ENCODE measurements at regions not wholly inside any gene's neighbourhood (a gene's known extent, or its start where the extent isn't known, plus 50 kb on each side); places are given as distances from the start of the nearest gene placed in this dataset.

- no peak for DNase-seq
These were observed 147.6 kb upstream of the C1orf174 start for GRCh38 chr1:4047666-4048065.

GRCh38 chr1:4048076-4048475 lies 148.0 kb upstream of the C1orf174 start:
- DNase-seq, result no peak

GRCh38 chr1:4048921-4049320 lies 148.8 kb upstream of the C1orf174 start:
- DNase-seq, result no peak

DNA sequence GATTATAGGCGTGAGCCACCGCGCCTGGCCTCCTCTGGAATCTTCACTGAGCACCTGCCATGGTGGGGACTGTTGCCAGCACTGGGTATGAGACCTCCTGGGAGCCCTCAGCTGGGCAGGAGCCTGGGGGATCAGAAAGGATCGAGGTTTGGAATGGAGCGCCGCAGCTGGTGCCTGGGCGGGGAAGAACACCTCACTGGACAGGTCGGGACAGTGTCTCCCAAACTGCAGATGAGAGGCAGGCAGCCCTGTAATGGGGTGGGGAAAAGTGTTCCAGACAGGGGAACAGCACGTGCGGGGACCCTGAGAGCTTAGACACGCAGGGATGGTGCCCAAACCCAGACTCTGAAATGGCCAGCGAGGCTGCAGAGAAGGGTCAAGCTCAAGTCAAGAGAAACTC lies 150.9 kb upstream of the C1orf174 start:
- DNase-seq, result no peak

- no peak for DNase-seq
These were observed 152.6 kb upstream of the C1orf174 start for GRCh38 chr1:4052657-4053056.

DNA sequence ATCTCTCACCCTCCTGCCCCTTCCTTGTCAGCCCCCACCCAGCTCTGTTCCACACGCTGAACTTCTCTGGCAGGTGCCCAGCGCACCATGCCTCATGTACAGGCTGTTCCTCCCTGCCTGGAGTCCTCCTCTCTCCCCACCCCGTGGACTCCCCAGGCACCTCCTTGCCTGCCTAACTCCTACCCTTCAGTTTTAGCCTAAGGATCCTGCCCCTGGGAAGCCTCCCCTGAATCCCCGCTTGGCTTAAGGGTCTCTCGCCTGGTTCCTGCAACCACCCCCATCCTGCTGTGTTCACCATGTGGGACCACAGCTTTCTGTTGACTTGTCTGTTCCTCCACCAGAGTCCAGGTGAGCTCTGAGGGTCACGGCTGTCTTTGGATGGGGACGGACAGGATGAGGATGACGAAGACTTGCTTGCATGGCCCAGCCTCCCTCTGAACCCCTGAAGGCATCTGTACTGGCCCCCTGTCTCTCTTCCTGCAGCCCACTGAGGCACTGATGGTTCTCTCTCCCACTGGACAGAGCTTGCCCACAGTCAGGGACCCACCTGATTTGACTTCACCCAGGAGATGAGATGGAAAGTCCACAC lies 153.2 kb upstream of the C1orf174 start:
- no peak for DNase-seq

- DNase-seq, result no peak
These were observed 153.7 kb upstream of the C1orf174 start for GRCh38 chr1:4053774-4054173.

DNA sequence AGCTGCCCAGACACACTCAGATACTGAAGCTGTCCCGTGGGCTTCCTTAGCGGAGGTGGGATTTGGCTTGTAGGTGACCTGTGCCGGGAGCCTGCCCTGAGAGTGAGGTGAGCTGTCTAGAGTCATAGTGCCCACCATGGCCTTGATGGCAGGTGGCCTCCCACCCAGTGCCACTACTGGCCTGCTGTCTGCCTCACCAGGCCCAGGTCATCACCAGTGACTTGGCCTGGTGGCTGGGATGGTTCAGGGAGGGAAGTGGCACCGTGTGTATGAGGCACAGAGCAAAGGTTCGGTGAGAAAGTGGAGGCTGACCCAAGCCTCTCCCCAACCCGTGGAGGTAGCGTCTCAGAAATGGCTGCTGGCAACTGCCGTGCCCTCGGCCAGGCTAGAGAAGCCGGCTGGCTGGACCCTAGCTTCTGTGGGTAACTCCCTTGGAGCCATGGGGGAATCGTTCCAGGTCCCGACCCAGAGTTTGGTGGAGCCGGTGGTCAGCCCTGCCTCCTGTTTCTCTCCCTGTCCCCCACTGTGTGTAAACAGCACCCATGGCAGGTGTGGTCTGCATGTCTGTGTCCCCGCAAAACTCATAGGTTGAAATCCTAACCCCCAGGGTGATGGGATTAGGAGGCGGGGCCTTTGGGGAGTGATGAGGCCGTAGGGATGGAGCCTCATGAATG lies 155.4 kb upstream of the C1orf174 start:
- DNase-seq, result no peak

- no peak for DNase-seq
These were observed 156.3 kb upstream of the C1orf174 start for GRCh38 chr1:4056422-4056821.

DNA sequence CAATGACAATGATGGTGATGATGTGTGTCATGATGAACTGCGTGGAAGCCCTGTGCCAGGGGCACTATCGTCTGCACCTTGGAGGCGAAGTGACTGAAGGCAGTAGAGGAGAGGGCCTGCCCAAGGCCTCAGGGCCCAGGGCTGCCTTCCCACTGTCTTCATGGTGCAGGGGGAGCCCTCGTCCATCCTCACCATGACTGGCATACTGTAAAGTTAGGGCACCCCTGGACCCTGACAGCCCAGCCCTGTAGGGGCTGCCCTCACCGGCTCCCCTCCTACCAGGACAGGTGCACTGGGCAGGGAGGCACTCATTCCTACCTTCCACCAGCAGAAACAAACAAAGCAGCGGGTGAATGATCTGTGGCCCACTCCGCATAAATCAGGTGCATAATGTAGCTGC lies 156.9 kb upstream of the C1orf174 start:
- no peak for DNase-seq

- no peak for DNase-seq
These were observed 157.5 kb upstream of the C1orf174 start for GRCh38 chr1:4057603-4058002.

GRCh38 chr1:4058122-4058521 lies 158.1 kb upstream of the C1orf174 start:
- DNase-seq, result no peak

DNA sequence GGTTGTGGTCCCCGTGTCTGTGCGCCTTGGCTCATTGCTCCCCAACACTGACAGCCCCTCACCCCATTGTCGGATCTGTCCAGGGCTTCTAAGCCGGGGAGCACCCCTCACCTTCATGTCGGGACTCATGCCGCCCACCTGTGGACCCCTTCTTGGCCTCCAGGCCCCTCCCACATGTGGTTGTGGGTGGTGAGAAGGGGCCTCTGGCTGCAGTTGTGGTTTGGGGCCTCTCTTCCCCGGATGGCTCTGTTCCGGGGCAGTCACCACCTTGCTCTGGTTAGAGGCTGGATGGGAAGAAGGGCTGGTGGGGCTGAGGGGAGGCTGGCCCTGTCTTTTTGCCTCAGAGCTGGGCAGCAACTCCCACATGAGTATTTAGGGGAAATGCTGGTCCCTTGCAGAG lies 158.6 kb upstream of the C1orf174 start:
- DNase-seq, result no peak

DNA sequence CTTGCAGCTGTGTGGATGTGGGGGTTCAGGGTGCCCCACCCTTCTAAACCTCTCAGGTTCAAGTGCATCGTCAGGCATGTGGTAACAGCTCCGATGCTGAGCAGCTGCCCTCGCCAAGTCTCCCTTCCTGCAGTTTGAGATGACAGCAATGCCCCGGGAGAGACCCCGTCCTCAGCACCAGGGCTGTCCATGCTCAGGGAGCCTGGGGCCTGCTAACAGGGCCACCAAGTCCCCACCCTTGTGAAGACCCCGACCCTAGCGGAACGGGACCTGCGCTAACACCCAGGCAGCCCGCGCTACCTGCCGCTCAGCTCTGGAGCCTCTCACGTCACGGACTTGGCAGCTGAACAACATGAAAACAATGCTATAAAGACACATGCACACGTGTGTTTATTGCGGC lies 159.2 kb upstream of the C1orf174 start:
- DNase-seq, result no peak

DNA sequence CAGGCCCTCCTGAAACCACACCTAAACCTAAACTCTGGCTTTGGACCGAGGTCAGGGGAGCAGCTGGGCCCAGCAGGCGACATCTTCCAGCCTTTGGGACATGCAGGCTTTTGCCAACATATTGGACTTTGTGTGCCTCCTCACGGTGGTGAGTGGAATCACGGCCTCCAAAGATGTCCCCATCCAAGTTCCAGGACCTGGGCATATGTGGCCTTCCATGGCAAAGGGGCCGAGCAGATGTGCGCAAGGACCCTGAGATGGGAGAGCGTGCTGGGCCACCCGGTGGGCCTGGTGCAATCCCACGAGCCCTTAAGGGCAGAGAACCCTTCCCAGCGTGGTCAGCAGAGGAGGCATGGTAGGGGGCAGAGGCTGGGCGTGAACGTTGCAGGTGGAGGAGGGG lies 160.8 kb upstream of the C1orf174 start:
- no peak for DNase-seq

GRCh38 chr1:4061521-4062031 lies 161.5 kb upstream of the C1orf174 start:
- no peak for DNase-seq

DNA sequence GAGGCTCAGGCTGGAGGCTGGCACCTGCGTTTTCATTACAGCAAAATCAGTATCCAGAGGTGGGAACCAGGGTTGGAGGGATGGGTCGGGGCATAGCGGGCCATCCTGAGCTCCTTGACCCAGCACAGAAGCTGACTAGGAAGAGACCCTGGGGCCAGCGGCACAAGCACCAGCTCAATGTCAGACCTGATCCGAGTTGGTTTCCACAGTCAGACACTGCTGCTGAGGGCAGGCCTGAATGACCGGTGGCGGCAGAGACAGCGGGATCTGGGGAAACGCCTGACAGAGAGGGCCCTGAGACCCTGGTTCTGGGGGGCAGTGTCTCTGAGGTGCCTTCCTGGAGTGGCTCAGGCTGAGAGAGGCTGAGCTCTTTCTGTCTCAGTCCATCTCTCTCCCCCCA lies 162.0 kb upstream of the C1orf174 start:
- DNase-seq, result no peak

DNA sequence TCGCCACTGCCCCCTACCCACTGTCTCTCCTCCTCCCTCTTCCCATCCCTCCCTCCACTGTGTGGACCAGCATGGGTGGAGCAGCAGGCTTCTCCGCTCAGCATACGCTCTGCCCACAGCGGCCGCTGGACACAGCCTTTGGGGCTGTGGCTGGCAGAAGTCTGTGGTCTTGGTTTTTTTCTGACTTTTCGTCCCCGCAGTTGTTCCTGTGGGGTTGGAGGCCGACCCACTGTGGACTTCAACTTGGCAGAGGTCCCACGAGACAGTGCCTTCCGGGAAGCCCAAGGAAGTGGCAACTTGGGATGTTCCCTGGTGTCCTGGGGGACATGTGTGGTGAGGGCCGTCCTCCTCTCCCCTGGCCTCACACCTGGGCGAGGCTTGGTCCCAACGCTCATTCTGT lies 162.5 kb upstream of the C1orf174 start:
- no peak for DNase-seq

GRCh38 chr1:4062992-4063391 lies 162.9 kb upstream of the C1orf174 start:
- no peak for DNase-seq

DNA sequence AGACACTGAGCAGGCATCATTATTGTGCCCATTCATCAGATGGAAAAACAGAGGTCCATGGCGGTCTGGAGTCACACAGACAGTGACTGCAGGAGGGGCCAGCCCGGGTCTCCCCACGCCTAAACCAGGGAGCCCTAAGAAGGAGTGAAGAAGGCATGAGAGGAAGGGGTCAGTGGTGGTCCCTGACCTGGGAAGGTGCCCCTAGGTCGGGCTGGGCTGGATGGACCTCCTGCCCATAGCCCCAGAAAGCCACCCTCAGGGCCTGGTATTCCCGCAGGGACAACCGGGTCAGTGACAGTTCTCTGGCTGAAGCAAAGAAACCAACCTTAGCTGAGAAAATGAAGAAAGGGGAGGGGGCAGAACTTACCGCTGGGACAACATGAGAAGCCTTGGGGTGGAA lies 163.4 kb upstream of the C1orf174 start:
- DNase-seq, result no peak

DNA sequence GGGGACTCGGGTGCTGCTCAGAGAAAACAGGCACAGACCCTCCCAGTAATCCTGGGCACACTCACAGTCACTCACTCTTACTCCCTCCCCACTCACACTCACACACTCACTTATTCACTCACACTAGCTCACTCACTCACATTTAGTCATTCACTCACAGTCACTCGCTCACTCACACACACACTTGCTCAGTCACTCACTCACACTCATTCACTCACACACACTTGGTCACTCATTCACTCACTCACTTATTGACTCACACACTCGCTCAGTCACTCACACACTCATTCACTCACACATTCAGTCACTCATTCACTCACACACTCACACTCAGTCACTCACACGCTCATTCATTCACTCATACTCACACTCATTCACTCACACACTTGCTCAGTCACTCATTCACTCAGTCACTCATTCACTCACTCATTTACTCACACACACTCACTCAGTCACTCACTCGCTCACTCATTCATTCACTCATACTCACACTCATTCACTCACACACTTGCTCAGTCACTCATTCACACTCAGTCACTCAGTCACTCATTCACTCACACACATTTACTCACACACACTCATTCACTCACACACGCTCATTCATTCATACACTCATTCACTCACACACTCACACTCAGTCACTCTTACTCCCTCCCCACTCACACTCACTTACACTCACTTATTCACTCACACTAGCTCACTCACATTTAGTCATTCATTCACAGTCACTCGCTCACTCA lies 164.2 kb upstream of the C1orf174 start:
- no peak for DNase-seq

- DNase-seq, result no peak
These were observed 167.0 kb upstream of the C1orf174 start for GRCh38 chr1:4066860-4067599.

- no peak for DNase-seq
These were observed 168.0 kb upstream of the C1orf174 start for GRCh38 chr1:4068076-4068475.

DNA sequence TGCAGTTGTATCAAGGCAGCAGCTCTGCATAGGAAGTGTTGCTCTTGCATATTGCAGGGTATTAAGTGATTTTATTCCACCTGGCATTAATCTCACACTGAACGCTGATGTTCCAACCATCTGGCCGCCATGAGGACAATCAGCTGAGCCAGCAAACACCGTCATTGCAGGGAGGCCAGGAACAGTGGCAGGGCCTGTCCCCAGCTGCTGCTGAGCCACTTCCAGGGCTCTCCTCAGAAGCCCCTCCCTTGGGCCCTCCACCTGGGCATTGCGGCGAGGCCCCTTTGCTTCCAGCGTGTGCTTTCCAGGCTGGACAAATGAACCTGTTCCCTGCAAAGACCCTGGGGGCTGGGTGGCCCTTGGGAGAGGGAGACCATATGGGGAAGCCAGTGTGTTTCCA lies 171.6 kb upstream of the C1orf174 start:
- no peak for DNase-seq
